ENCODE measurements at regions not wholly inside any gene's neighbourhood (a gene's known extent, or its start where the extent isn't known, plus 50 kb on each side); places are given as distances from the start of the nearest gene placed in this dataset.
A peak's percentile ranks its signal among the peaks of the same experiment; 100 is the strongest.

- DNase-seq (ENCODE audit: low read depth in 2 of 3, low spot score in 1 of 3): no peak
These were observed 66.3 kb downstream of the ITM2A start for GRCh38 chrX:79300856-79301255.

DNA sequence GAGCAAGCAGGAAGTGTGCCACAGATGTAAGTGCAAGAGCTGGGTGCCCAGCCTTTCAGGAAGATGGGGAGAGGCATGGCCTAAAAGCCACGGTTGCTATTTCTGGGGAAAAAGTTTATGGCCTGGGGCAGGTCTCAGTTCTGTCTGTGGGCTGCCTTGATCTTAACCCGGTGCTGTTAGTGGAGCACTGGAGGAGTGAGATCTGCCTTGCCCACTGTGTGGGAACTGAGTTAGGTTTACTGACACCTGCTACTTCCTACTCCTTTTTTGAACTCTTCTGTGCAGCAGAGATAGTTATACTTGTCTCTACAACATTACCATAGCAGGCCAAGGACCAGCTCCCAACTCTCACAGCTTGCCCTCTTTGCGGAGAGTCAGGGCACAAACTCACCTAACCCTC, 76.5 kb downstream of the ITM2A start:
- DNase-seq (ENCODE audit: low read depth in 2 of 3, low spot score in 1 of 3): no peak

GRCh38 chrX:79288733-79289132, 78.4 kb downstream of the ITM2A start:
- no peak for DNase-seq (ENCODE audit: low read depth in 2 of 3, low spot score in 1 of 3)

DNA sequence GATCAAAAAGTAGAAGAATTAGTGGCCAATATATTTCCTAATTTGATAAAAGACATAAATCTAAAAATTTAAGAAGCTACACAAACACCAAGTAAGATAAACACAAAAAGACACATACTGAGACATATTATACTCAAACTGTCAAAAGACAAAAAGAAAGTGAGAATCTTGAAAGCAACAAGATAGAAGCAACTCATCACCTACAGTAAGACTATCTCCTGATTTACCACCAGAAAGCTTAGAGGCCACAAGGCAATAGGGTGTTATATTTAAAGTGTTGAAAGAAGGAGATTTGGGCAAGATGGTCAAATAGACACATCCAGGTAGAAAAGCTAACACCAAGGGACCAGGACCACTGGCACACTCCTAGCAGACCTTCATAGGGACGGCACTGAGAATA, 79.4 kb downstream of the ITM2A start:
- DNase-seq (ENCODE audit: low read depth in 2 of 3, low spot score in 1 of 3): no peak

GRCh38 chrX:79281775-79282174, 85.4 kb downstream of the ITM2A start:
- no peak for DNase-seq (ENCODE audit: low read depth in 2 of 3, low spot score in 1 of 3)

DNA sequence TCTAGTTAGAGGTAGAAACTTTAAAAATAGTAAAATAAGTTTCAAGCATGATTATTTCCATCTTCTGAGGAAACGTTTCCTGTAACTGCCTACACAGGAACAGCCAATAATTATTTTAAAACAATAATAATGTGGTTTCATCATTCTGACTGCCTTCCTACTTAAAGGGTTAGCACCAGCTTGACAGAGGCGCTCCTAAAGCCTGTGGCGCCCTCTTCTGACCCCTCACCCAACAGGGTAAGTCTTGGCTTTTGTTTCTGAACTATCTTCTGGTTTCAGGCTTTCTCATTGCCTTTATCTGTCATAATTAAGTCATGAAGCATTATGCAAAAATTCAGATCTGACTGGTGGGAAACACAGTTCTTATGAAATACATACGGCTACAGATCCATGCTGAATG, 96.7 kb downstream of the ITM2A start:
- DNase-seq (ENCODE audit: low read depth in 2 of 3, low spot score in 1 of 3): peak; percentile 53 to 64 (median 59)

GRCh38 chrX:79268788-79269187, 98.3 kb downstream of the ITM2A start:
- DNase-seq (ENCODE audit: low read depth in 2 of 3, low spot score in 1 of 3): no peak

- DNase-seq (ENCODE audit: low read depth in 2 of 3, low spot score in 1 of 3): no peak
These were observed 100.4 kb downstream of the ITM2A start for GRCh38 chrX:79266702-79267101.

- DNase-seq (ENCODE audit: low read depth in 2 of 3, low spot score in 1 of 3): no peak
These were observed 103.6 kb downstream of the ITM2A start for GRCh38 chrX:79263550-79263949.

DNA sequence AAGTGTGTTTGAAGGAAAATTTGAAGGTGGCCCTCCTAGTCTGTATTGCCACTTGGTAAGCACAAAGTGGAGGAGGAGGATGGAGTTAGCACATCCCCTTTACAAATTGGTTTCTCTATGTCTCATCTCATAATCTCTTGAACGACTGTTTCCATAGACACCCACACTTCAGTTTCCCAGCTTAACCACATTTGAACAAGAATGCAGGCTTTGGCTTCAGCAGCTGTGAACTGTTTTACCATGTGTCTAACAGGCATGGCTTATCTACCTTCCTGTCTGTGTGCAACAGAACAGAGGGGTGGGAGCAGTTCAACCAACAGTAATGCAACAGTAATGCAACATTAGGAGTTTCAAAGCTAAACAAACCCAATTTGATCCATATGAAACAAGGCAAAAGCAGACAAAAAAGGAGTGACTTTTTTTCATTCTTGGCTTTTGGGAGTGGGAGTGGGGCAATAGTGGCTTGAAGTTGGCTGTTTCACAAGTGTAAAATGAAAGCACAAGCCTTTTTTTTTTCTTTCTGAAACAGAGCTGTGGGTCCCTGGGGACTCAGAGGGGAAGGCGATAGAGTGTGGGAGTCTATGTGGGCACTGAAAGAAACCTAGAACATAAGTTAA, 108.0 kb downstream of the ITM2A start:
- peak in 2 of 3 donors; percentile 19 to 60 for DNase-seq (ENCODE audit: low read depth in 2 of 3, low spot score in 1 of 3)

- no peak for DNase-seq (ENCODE audit: low read depth in 2 of 3, low spot score in 1 of 3)
These were observed 99.2 kb downstream of the GPR174 start for GRCh38 chrX:79243691-79244090.

GRCh38 chrX:79235899-79236298, 91.4 kb downstream of the GPR174 start:
- no peak for DNase-seq (ENCODE audit: low read depth in 2 of 3, low spot score in 1 of 3)

- DNase-seq (ENCODE audit: low read depth in 2 of 3, low spot score in 1 of 3): no peak
These were observed 87.2 kb downstream of the GPR174 start for GRCh38 chrX:79231662-79232061.
